Left renal pelvis (tissue), 4 donors: ENCODE measurements at regions not wholly inside any gene's neighbourhood (a gene's known extent, or its start where the extent isn't known, plus 50 kb on each side); places are given as distances from the start of the nearest gene placed in this dataset.

Experiments
- DNase-seq, 4 donors: peaks; one replicate each; pipeline ENCODE4 v3.0.0-alpha.2; 2013; ENCODE audit warnings: low read depth in 4 of 4, low spot score in 3 of 4

GRCh38 chr4:133498149-133498548 is 349.1 kb downstream of the PCDH10 start:
- no peak for DNase-seq

- DNase-seq = no peak
These were observed 344.7 kb downstream of the PCDH10 start for GRCh38 chr4:133493776-133494175.

DNA sequence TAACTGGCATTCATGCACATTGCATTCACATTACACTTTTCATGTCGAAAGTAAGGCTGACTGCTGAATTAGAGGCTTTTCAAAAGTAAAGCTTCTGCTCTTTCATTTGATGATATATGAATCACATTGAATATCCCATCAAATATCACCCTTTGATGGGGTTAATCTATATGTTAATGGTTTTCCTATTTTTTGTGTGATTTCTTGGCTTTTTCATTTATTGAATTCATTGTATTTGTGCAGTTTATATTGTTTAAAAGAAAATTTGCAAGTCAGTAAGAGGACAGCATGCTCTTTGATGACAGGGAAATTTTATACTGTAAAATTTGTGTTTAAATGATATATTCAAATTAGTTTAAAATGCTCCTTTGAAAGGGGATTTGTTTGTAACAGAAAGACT is 344.1 kb downstream of the PCDH10 start:
- DNase-seq = no peak

GRCh38 chr4:133484287-133484686 is 335.2 kb downstream of the PCDH10 start:
- DNase-seq = no peak

DNA sequence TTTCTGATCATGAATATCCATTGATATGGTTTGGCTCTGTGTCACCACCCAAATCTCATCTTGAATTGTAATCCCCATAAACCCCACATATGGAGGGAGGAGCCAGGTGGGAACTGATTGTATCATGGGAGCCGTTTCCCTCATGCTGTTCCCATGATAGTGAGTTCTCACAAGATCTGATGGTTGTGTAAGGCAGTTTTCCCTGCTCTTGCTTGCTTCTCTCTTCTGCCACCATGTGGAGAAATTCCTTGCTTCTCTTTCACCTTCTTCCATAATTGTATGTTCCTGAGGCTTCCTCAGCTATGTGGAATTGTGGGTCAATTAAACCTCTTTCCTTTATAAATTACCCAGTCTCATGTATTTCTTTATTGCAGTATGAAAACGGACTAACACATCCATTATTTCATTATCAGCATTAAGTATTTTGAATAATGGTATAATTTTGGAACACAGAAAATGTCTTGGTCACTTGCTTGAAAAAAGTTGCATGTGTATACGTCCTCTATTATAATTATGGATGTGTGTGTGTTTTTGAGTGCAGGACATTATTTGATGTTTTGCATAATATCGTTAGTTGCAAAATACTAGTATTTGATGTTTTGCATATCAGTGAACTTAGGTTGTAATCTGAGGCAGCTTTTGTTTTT is 334.6 kb downstream of the PCDH10 start:
- no peak for DNase-seq

- no peak for DNase-seq
These were observed 327.0 kb downstream of the PCDH10 start for GRCh38 chr4:133476063-133476462.

- DNase-seq = no peak
These were observed 325.4 kb downstream of the PCDH10 start for GRCh38 chr4:133474501-133474900.

DNA sequence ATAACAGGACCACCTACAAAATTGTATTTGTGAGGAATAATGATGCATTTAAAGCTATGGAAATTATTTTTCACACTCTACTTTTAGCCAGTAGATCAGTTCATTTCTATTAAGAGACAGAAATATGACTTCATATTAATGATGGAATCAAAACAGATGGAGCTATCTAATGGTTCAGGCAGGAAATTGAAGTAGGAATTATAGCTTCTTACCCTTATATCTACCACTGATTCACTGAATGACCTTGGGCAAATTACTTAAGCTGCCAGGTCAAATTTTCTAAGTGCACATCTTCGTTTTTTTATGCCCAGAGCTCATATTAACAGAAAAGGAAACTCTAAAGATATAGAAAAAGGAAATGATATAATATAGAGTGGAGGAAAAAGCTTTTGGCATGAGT is 323.1 kb downstream of the PCDH10 start:
- DNase-seq = no peak

DNA sequence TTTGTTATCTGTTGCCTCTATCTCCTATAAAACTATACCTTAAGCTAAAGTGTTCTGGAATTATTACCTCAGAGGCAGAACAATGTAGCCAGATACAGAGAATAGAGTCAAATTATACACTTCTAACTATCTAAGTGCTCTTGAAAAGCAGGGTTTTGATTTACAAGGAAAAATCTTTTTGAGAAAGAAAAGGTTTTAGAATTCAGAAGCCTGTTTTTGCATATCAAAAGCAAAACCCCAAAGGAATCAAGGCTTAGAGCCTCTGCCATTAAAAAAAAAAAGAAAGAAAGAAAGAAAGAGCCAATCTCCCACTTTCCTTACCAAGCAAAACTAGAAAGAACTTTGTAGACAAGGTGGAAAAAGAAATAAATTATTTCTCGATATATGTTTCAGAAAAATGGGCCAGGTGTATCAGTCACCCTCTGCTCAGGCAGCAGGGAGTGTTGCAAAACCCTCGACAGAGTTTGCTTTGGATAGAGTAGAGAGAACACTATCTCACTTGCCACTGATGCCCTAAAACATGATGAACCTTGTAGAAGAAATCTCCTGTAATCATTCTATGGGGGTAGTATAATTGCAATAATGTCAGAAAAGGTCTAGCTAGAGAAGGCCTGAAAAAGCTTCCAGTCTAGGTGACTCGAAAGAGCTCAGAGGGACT is 318.3 kb downstream of the PCDH10 start:
- DNase-seq = no peak

- DNase-seq = no peak
These were observed 315.9 kb downstream of the PCDH10 start for GRCh38 chr4:133465022-133465421.

- DNase-seq = no peak
These were observed 315.2 kb downstream of the PCDH10 start for GRCh38 chr4:133464311-133464710.

DNA sequence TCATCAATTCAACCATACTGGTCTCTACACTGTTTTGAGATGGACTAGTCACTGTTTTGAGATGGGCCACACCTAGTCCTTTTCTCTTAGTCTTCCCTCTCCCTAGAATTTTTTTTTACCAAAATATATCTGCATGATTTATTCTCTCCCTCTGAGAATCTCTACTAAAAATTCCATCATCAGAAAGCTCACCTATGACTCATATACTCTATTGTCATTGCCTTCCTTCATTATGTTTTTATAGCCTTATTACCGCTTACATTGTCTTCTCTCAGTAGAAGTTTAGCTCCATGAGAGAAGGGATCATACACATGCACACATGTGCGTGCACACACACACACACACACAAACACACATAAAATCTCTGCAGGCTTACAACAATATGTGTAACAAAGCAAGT is 303.6 kb downstream of the PCDH10 start:
- no peak for DNase-seq

GRCh38 chr4:133450813-133451212 is 301.7 kb downstream of the PCDH10 start:
- DNase-seq = no peak

DNA sequence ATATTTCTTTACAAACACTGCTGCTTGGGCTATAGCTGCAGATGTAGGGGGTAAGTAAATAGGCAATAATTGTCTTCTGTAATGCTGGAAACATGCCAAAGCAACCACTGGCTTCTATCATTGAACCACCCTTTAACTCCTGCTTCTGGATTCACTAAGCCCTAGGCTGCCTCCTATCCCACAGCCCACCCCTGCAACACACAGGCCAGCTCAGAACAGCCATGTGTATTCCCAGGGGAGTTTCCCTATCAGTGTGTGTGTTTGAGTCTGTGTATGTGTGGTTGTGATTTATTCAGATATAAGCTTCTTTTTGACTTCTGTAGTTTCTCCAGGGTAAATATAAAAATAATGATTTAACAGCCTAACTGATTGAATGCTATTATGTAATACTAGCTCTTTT is 291.3 kb downstream of the PCDH10 start:
- DNase-seq = no peak

GRCh38 chr4:133439830-133440229 is 290.7 kb downstream of the PCDH10 start:
- DNase-seq = no peak

DNA sequence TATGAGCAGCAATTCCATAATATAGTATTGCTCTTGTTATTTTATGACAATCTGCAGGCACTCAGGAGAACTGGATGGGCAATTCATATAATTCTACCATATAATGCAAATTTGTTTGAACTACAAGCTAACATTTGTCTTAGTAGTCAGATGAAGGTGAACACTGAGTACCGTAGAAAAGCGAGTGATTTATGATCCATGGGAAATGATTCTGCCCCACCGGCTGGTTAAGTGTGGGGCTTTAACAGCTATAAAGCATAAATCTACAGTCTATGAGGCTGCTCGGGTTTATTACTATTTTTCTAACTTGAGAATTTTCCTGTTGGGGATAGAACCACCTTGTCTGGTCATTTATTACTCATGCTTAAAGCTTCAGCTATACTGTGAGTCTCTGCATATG is 275.5 kb downstream of the PCDH10 start:
- no peak for DNase-seq

DNA sequence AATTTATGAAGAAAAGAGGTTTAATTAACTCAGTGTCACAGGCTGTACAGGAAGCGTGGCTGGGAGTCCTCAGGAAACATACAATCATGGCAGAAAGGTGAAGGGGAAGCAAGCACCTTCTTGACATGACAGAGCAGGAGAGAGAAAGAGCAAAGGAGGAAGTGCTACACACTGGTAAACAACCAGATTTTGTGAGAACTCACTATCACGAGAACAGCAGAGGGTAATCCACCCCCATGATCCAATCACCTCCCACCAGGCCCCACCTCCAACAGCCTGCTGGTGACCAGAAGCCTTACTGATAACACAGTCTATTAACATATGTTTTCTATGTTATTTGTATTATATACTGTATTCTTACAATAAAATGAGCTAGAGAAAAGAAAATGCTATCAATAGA is 254.8 kb downstream of the PCDH10 start:
- no peak for DNase-seq

DNA sequence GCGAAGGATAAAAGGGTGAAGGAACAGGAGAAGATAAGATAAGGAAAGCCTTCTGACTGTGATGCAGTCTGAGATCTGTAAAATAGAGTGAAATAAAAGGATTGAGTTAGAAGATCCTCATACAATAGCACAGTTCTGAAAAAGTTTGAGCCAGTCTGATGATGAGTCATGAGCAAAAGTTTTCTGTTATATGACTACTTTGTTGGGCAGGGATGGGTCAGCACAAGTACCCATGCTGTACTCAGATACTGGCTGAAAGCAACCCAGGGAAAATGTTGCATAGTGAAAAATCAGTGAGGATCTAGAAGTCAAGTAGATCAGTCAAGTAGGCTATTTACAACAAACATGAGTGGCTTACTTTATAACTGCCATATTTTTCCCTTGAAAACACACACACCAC is 253.5 kb downstream of the PCDH10 start:
- no peak for DNase-seq

DNA sequence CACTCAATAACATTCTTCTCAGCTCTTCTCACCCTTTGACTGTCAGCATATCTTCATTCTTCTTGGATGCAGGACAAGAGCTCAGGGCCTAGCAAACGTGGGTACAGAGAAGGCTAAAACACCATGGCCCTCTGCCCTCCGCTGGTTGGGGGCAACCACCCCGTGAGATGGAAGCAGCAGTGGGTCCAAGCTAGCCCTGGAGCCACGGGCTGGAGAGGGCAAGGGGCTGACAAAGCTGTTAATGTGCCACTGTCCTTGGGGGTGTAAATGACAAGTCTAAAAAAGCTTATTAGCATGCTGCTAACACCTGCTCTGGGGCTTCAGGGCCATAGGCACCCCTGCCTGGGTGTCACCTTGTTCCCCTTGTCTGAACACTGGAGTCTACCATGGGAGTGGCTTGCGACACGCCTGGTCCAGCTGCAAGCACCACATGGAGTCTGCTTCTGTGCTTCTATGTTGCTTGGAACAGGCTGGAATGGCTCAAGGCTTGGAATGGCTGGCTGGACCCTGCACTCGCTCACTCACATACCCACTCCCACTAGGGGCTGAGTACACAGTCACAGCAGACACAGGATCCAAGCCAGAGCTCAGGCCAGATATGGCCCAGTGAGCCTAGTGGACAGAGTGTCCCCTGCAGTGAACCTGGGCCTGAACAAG is 246.0 kb downstream of the PCDH10 start:
- DNase-seq = no peak

- no peak for DNase-seq
These were observed 241.2 kb downstream of the PCDH10 start for GRCh38 chr4:133390198-133390855.

DNA sequence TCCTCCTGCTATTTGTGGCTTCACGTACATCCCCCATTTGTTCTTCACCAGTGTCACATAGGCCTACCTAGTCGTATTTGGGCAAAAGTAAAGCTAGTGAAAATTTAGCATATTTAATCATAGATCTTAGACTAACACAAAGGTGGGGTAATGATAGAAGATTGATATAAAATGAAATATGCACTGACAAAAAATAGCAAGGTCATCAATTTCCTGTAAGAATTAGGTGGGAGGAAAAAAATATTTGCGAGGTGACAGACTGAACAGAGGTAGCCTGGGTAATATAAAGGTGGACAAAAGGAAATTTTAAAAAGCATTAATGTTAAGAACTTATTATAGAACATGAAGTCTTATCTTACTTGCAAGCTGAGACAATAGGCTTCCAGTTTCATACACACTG is 239.9 kb downstream of the PCDH10 start:
- no peak for DNase-seq
